ENCODE measurements at regions not wholly inside any gene's neighbourhood (a gene's known extent, or its start where the extent isn't known, plus 50 kb on each side); places are given as distances from the start of the nearest gene placed in this dataset.

- no peak overlapping the region for H3K4me3 ChIP-seq (ENCODE audit: low read depth, low read length)
- in situ Hi-C loops (cut with HindIII; ENCODE audit: low sequenced_read_pairs), result no loop called here
- no peak for DNase-seq (ENCODE audit: low read depth, low spot score)
- no peak for TF ChIP-seq CTCF (IDR thresholded peaks at IDR 0.05; ENCODE audit: low read depth, low read length)
These were observed 409.7 kb downstream of the IRX1 start for GRCh38 chr5:4005335-4005734.

GRCh38 chr5:4007001-4007400 lies 411.4 kb downstream of the IRX1 start:
- TF ChIP-seq CTCF (IDR thresholded peaks at IDR 0.05; ENCODE audit: low read depth, low read length), result no peak
- H3K4me3 ChIP-seq (ENCODE audit: low read depth, low read length), result no peak overlapping the region
- no peak for DNase-seq (ENCODE audit: low read depth, low spot score)
- in situ Hi-C loops (cut with HindIII; ENCODE audit: low sequenced_read_pairs), result no loop called here

- DNase-seq (ENCODE audit: low read depth, low spot score), result no peak
- no peak overlapping the region for H3K4me3 ChIP-seq (ENCODE audit: low read depth, low read length)
- in situ Hi-C loops (cut with HindIII; ENCODE audit: low sequenced_read_pairs), result no loop called here
- no peak for TF ChIP-seq CTCF (IDR thresholded peaks at IDR 0.05; ENCODE audit: low read depth, low read length)
These were observed 416.3 kb downstream of the IRX1 start for GRCh38 chr5:4011943-4012342.

GRCh38 chr5:4013106-4013898 lies 417.7 kb downstream of the IRX1 start:
- in situ Hi-C loops (cut with HindIII; ENCODE audit: low sequenced_read_pairs), result no loop called here
- no peak overlapping the region for H3K4me3 ChIP-seq (ENCODE audit: low read depth, low read length)
- no peak for TF ChIP-seq CTCF (IDR thresholded peaks at IDR 0.05; ENCODE audit: low read depth, low read length)
- DNase-seq (ENCODE audit: low read depth, low spot score), result no peak

- no peak overlapping the region for H3K4me3 ChIP-seq (ENCODE audit: low read depth, low read length)
- in situ Hi-C loops (cut with HindIII; ENCODE audit: low sequenced_read_pairs), result no loop called here
- no peak for TF ChIP-seq CTCF (IDR thresholded peaks at IDR 0.05; ENCODE audit: low read depth, low read length)
- no peak for DNase-seq (ENCODE audit: low read depth, low spot score)
These were observed 420.1 kb downstream of the IRX1 start for GRCh38 chr5:4015709-4016108.

GRCh38 chr5:4017076-4017803 lies 421.6 kb downstream of the IRX1 start:
- no peak for DNase-seq (ENCODE audit: low read depth, low spot score)
- no peak overlapping the region for H3K4me3 ChIP-seq (ENCODE audit: low read depth, low read length)
- in situ Hi-C loops (cut with HindIII; ENCODE audit: low sequenced_read_pairs), result no loop called here
- no peak for TF ChIP-seq CTCF (IDR thresholded peaks at IDR 0.05; ENCODE audit: low read depth, low read length)

Measured in astrocyte of the spinal cord (primary cell).